SK-N-SH treated with all-trans-retinoic acid at 6 μM for 48 hours (cell line): ENCODE measurements at regions not wholly inside any gene's neighbourhood (a gene's known extent, or its start where the extent isn't known, plus 50 kb on each side); places are given as distances from the start of the nearest gene placed in this dataset.
"Not testable (repeated sequence)": the region's sequence is repeated elsewhere in the genome, so short reads cannot be mapped to it uniquely, and the experiment has no call there.

Experiments used
- ARNTL ChIP-seq: fragments of 450-650 bp; formaldehyde crosslinking; IDR thresholded peaks from 2 replicates; pipeline ENCODE4 v1.5.0; 2020; ENCODE audit warnings: low read depth, mild to moderate bottlenecking, moderate library complexity, borderline replicate concordance
- CSDC2 ChIP-seq: fragments of 250-450 bp; sonication (Bioruptor Pico); IDR thresholded peaks from 2 replicates; pipeline ENCODE4 v1.5.0; 2020; ENCODE audit warnings: mild to moderate bottlenecking, moderate library complexity
- PPARA ChIP-seq: fragments of 250-450 bp; sonication (Bioruptor Pico); IDR thresholded peaks from 2 replicates; pipeline ENCODE4 v1.5.0; 2020; ENCODE audit warnings: mild to moderate bottlenecking, borderline replicate concordance
- RARB ChIP-seq: fragments of 250-450 bp; sonication (Bioruptor Pico); IDR thresholded peaks from 2 replicates; pipeline ENCODE4 v1.8.0; 2021; ENCODE audit warnings: mild to moderate bottlenecking, moderate library complexity
- ZFP3 ChIP-seq: fragments of 250-450 bp; sonication (Bioruptor Pico); IDR thresholded peaks from 2 replicates; pipeline ENCODE4 v1.5.0; 2020; ENCODE audit warnings: mild to moderate bottlenecking, moderate library complexity
- ZFP30 ChIP-seq: fragments of 450-650 bp; formaldehyde crosslinking; IDR thresholded peaks from 2 replicates; pipeline ENCODE4 v1.5.0; 2022; ENCODE audit warnings: mild to moderate bottlenecking, moderate library complexity
- TF ChIP-seq, protein P1 (sequence below): fragments of 250-450 bp; sonication (Bioruptor Pico); IDR thresholded peaks from 2 replicates; pipeline ENCODE4 v1.8.0; 2020; ENCODE audit warnings: mild to moderate bottlenecking, moderate library complexity, borderline replicate concordance
- TF ChIP-seq, protein P2 (sequence below): fragments of 250-450 bp; sonication (Bioruptor Pico); IDR thresholded peaks from 2 replicates; pipeline ENCODE4 v1.5.0; 2020; ENCODE audit warnings: mild to moderate bottlenecking, moderate library complexity
- TF ChIP-seq, protein P3 (sequence below): fragments of 250-450 bp; sonication (Bioruptor Pico); IDR thresholded peaks from 2 replicates; pipeline ENCODE4 v1.8.0; 2021; ENCODE audit warnings: low read depth, mild to moderate bottlenecking, moderate library complexity, borderline replicate concordance
- TF ChIP-seq, protein P4 (sequence below): fragments of 250-450 bp; sonication (Bioruptor Pico); IDR thresholded peaks from 2 replicates; pipeline ENCODE4 v1.5.1; 2020; ENCODE audit warnings: low read depth, mild to moderate bottlenecking, moderate library complexity

DNA sequence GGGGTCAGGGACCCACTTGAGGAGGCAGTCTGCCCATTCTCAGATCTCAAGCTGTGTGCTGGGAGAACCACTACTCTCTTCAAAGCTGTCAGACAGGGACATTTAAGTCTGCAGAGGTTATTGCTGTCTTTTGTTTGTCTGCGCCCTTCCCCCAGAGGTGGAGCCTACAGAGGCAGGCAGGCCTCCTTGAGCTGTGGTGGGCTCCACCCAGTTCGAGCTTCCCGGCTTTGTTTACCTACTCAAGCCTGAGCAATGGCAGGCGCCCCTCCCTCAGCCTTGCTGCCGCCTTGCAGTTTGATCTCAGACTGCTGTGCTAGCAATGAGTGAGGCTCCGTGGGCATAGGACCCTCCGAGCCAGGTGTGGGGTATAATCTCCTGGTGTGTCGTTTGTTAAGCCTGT, 140.5 kb downstream of the LPIN1 start:
- TF ChIP-seq CSDC2, ARNTL, RARB, ZFP30, ZFP3, PPARA (CRISPR knock-in tag): not testable (repeated sequence)
- TF ChIP-seq, protein P1, sequence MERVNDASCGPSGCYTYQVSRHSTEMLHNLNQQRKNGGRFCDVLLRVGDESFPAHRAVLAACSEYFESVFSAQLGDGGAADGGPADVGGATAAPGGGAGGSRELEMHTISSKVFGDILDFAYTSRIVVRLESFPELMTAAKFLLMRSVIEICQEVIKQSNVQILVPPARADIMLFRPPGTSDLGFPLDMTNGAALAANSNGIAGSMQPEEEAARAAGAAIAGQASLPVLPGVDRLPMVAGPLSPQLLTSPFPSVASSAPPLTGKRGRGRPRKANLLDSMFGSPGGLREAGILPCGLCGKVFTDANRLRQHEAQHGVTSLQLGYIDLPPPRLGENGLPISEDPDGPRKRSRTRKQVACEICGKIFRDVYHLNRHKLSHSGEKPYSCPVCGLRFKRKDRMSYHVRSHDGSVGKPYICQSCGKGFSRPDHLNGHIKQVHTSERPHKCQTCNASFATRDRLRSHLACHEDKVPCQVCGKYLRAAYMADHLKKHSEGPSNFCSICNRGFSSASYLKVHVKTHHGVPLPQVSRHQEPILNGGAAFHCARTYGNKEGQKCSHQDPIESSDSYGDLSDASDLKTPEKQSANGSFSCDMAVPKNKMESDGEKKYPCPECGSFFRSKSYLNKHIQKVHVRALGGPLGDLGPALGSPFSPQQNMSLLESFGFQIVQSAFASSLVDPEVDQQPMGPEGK (CRISPR knock-in tag) = not testable (repeated sequence)
- TF ChIP-seq, protein P2, sequence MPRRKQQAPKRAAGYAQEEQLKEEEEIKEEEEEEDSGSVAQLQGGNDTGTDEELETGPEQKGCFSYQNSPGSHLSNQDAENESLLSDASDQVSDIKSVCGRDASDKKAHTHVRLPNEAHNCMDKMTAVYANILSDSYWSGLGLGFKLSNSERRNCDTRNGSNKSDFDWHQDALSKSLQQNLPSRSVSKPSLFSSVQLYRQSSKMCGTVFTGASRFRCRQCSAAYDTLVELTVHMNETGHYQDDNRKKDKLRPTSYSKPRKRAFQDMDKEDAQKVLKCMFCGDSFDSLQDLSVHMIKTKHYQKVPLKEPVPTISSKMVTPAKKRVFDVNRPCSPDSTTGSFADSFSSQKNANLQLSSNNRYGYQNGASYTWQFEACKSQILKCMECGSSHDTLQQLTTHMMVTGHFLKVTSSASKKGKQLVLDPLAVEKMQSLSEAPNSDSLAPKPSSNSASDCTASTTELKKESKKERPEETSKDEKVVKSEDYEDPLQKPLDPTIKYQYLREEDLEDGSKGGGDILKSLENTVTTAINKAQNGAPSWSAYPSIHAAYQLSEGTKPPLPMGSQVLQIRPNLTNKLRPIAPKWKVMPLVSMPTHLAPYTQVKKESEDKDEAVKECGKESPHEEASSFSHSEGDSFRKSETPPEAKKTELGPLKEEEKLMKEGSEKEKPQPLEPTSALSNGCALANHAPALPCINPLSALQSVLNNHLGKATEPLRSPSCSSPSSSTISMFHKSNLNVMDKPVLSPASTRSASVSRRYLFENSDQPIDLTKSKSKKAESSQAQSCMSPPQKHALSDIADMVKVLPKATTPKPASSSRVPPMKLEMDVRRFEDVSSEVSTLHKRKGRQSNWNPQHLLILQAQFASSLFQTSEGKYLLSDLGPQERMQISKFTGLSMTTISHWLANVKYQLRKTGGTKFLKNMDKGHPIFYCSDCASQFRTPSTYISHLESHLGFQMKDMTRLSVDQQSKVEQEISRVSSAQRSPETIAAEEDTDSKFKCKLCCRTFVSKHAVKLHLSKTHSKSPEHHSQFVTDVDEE (CRISPR knock-in tag) = not testable (repeated sequence)
- TF ChIP-seq, protein P3, sequence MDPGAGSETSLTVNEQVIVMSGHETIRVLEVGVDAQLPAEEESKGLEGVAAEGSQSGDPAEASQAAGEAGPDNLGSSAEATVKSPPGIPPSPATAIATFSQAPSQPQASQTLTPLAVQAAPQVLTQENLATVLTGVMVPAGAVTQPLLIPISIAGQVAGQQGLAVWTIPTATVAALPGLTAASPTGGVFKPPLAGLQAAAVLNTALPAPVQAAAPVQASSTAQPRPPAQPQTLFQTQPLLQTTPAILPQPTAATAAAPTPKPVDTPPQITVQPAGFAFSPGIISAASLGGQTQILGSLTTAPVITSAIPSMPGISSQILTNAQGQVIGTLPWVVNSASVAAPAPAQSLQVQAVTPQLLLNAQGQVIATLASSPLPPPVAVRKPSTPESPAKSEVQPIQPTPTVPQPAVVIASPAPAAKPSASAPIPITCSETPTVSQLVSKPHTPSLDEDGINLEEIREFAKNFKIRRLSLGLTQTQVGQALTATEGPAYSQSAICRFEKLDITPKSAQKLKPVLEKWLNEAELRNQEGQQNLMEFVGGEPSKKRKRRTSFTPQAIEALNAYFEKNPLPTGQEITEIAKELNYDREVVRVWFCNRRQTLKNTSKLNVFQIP (CRISPR knock-in tag) = not testable (repeated sequence)
- TF ChIP-seq, protein P4, sequence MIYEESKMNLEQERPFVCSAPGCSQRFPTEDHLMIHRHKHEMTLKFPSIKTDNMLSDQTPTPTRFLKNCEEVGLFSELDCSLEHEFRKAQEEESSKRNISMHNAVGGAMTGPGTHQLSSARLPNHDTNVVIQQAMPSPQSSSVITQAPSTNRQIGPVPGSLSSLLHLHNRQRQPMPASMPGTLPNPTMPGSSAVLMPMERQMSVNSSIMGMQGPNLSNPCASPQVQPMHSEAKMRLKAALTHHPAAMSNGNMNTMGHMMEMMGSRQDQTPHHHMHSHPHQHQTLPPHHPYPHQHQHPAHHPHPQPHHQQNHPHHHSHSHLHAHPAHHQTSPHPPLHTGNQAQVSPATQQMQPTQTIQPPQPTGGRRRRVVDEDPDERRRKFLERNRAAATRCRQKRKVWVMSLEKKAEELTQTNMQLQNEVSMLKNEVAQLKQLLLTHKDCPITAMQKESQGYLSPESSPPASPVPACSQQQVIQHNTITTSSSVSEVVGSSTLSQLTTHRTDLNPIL (CRISPR knock-in tag) = not testable (repeated sequence)
